Left ventricle myocardium superior (tissue), 1 donor: ENCODE measurements at regions not wholly inside any gene's neighbourhood (a gene's known extent, or its start where the extent isn't known, plus 50 kb on each side); places are given as distances from the start of the nearest gene placed in this dataset.

Source experiments
- ATAC-seq: fragments of 200-7000 bp; cut with Tn5 transposase; one replicate; pipeline ENCODE4 v1.9.1; 2020; ENCODE audit warnings: mild to moderate bottlenecking, moderate library complexity
- DNase-seq: peaks from one replicate; pipeline ENCODE4 v3.0.0-alpha.2; 2020
- intact Hi-C: fragments of 100-400 bp; cut with micrococcal nuclease; formaldehyde crosslinking; loops from one replicate; pipeline ENCODE4 v1.11.0; 2022
- donor health status: DM: no; HTN: yes; CAD: no; lungs with severe emphysema.

- no peak for DNase-seq
- intact Hi-C loops = no loop called here
- ATAC-seq = peak; percentile 22
These were observed 686.9 kb upstream of the CITED2 start for GRCh38 chr6:140061110-140062042.

GRCh38 chr6:140059947-140060346, 685.5 kb upstream of the CITED2 start:
- ATAC-seq (no peak), DNase-seq (no peak)
- intact Hi-C loops = no loop called here

- no peak for ATAC-seq
- intact Hi-C loops = no loop called here
- no peak for DNase-seq
These were observed 684.4 kb upstream of the CITED2 start for GRCh38 chr6:140058863-140059262.

GRCh38 chr6:140052736-140053729, 678.6 kb upstream of the CITED2 start:
- ATAC-seq (peak; percentile 24), DNase-seq (no peak)
- intact Hi-C loops = no loop called here

DNA sequence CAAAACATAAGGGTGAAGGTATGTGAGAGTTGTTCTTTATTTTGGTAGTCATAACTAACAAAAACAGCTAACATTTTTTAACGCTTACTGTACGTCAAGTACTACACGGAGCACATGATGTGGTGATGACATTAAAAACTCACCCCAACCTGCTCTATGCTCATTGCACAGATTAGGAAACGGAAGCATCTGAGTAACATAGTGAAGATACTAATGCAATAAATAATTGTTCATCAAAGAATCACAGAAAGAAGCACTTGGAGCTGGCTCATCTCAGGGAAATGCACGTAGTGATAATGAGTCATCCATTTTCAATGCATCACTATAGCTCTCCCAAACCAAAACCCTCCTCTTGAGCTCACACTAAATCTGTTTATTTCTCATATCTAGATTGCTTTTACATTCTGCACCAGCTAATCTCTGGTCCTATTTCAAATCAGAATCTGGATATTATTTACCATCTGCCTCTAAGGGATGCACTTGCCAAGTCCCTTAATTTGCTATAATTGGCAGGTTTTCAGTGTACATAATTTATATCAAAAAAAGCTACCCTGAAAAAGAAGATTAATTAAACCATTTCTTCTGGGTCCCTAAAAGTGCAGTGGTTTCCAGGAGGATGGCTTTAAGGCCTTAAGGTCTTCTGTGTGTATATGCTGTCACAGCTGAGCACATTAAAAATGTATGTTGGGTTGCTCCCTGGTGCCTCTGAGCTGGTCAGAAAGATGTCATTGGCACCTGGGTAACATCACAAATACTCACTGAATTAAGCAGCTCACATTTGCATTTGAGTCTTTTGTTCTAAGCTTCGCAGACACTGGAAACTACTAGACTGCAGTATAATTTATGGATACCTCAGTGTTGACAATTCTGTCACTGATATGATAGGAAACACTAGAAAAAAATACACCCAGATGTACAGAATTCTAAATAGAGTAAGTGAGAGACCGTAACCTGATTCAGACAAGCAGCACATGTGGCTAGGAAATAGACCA, 677.4 kb upstream of the CITED2 start:
- intact Hi-C loops = no loop called here
- no peak for ATAC-seq
- no peak for DNase-seq

GRCh38 chr6:140050101-140050995, 675.9 kb upstream of the CITED2 start:
- intact Hi-C loops = no loop called here
- DNase-seq (peak; percentile 28), ATAC-seq (peak; percentile 93)

- DNase-seq (no peak), ATAC-seq (no peak)
- intact Hi-C loops = no loop called here
These were observed 674.8 kb upstream of the CITED2 start for GRCh38 chr6:140049251-140049650.

GRCh38 chr6:140048202-140048790, 673.8 kb upstream of the CITED2 start:
- intact Hi-C loops = no loop called here
- ATAC-seq = no peak
- no peak for DNase-seq

DNA sequence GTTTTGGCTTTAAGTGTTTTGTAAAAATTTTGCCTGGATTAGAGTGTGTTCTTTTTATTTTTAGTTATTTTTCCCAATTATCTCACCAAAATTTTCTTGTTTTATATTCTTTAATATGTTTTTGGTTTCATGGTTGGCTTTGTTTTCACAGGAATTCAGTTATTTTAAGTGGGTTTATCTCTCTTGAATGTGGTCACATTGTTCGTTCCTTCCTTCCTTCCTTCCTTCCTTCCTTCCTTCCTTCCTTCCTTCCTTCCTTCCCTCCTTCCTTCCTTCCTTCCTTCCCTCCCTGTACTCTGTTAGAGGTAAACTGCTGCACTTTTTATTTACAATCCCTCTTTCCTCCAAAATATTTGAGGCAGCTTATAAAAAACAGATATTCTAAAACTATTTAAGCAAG, 672.9 kb upstream of the CITED2 start:
- DNase-seq (no peak), ATAC-seq (no peak)
- intact Hi-C loops = no loop called here

- DNase-seq (no peak), ATAC-seq (no peak)
- intact Hi-C loops = no loop called here
These were observed 671.7 kb upstream of the CITED2 start for GRCh38 chr6:140046016-140046632.

GRCh38 chr6:140045116-140045515, 670.7 kb upstream of the CITED2 start:
- DNase-seq (no peak), ATAC-seq (peak; percentile 34)
- intact Hi-C loops = no loop called here

DNA sequence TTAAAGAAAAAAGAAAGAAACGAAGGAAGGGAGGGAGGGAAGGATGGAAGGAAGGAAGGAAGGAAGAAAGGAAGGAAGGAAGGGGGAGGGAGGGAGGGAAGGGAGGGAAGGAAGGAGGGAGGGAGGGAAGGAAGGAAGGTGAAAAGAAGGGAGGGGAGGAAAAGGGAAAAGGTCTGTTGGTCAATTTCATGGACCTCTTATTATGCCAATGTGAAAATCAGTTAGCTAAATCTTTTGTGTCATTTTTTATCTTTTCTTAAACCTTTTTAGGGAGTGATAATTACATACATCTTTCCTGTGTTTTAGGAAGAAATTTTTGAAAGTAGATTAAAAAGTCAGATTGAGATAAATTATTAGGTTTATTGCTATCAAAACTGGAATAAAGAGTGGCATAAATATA, 670.2 kb upstream of the CITED2 start:
- DNase-seq (no peak), ATAC-seq (no peak)
- intact Hi-C loops = no loop called here

DNA sequence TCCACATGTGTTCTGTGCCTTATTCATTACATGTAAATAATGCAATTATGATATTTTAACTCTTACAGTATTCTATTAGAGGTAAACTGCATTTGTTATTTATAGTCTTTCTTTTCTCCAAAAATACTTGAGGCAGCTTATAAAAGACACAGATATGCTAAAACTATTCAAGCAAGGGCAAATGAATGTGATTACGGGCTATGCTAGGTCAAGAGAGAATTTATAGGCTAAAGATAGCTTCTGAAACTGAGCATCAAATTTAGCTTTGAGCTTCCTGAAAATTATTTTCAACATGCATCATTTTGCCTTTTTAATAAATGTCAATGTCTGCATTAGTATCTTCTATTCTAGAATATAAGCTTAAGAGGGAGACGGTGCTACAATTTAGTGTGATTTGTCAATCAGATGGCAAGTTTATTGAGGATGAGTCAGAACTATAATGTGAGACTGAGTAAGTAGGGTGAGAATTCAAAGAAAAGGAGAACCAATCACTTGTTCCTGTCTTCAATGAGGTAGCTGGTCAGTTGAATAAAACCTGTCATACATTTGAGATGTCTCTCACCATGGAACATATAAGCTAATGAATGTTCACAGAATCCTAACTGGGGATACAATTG, 669.4 kb upstream of the CITED2 start:
- intact Hi-C loops = no loop called here
- DNase-seq = no peak
- ATAC-seq = peak; percentile 52

GRCh38 chr6:140043357-140043756, 668.9 kb upstream of the CITED2 start:
- intact Hi-C loops = no loop called here
- DNase-seq (no peak), ATAC-seq (no peak)

- intact Hi-C loops = no loop called here
- DNase-seq (no peak), ATAC-seq (no peak)
These were observed 667.3 kb upstream of the CITED2 start for GRCh38 chr6:140041571-140042332.

- intact Hi-C loops = no loop called here
- DNase-seq = no peak
These were observed 666.6 kb upstream of the CITED2 start for GRCh38 chr6:140041056-140041455.

More at GRCh38 chr6:140041056-140041455, 666.6 kb upstream of the CITED2 start:
- ATAC-seq = no peak
